HepG2 (cell line): ENCODE measurements at regions not wholly inside any gene's neighbourhood (a gene's known extent, or its start where the extent isn't known, plus 50 kb on each side); places are given as distances from the start of the nearest gene placed in this dataset.

Source experiments
- ATAC-seq: fragments of 200-7000 bp; cut with Tn5 transposase; 3 replicates; pipeline ENCODE4 v1.9.1; 2020; ENCODE audit warnings: mild to moderate bottlenecking, moderate library complexity
- BruUV-seq: library from RNA; stranded (reverse); fragments of 400-500 nt; replicated peaks from 2 replicates; lab custom pipeline; 2021; lab: Mats Ljungman, UMichigan
- CTCF ChIA-PET: fragments of 300-600 bp; formaldehyde crosslinking; extraction: SDS; loops from one replicate; lab custom pipeline; 2021; ENCODE audit warnings: low total read pairs, inconsistent platforms, low intra/inter-chr PET ratio; lab: Yijun Ruan, JAX
- POLR2A ChIA-PET: fragments of 350-600 bp; sonication (Branson Sonifier 250); formaldehyde crosslinking; loops from one replicate; lab custom pipeline; 2020; ENCODE audit warnings: antibody characterized with exemption, inconsistent platforms; lab: Yijun Ruan, JAX
- DNase-seq: peaks from one replicate; pipeline ENCODE4 v3.0.0-alpha.2; 2015; ENCODE audit warnings: low spot score
- FAIRE-seq: peaks from 3 replicates; lab custom pipeline; 2011; peaks lifted over from hg19 to GRCh38; lab: Jason Lieb, UNC
- H2AFZ ChIP-seq: one replicate; pipeline ENCODE4 v1.6.1; 2011; ENCODE audit warnings: low read length, inconsistent platforms
- H3K27ac ChIP-seq: fragments of 300-600 bp; 3 replicates; pipeline ENCODE4 v1.8.0; 2011; ENCODE audit warnings: mixed run types, mild to moderate bottlenecking, mixed read lengths, low read length, inconsistent platforms; ENCODE audit not compliant: insufficient read depth; ENCODE audit errors: extremely low read length
- H3K27me3 ChIP-seq, 2 experiments: fragments of 200-600 bp in 1 of 2; 2 replicates in 1 of 2; 3 replicates in 1 of 2; pipeline versions ENCODE4 v1.6.0 to v1.8.0; 2011; ENCODE audit warnings: low read length in 2 of 2, mild to moderate bottlenecking in 2 of 2, moderate library complexity in 2 of 2, inconsistent platforms in 1 of 2; ENCODE audit not compliant: insufficient read depth in 2 of 2, control insufficient read depth in 1 of 2
- H3K36me3 ChIP-seq, 2 experiments: fragments of 200-600 bp in 1 of 2; replicated peaks in 1 of 2; 2 replicates in 1 of 2; 3 replicates in 1 of 2; pipeline versions ENCODE4 v1.5.1 to v1.8.0; 2011; ENCODE audit warnings: low read length in 2 of 2, inconsistent platforms in 1 of 2; ENCODE audit not compliant: insufficient read depth in 2 of 2, control insufficient read depth in 1 of 2
- H3K4me1 ChIP-seq: 2 replicates; pipeline ENCODE4 v1.5.1; 2012; ENCODE audit warnings: low read length, inconsistent platforms; ENCODE audit not compliant: insufficient read depth
- H3K4me2 ChIP-seq: 2 replicates; pipeline ENCODE4 v1.6.0; 2011; ENCODE audit warnings: low read depth, low read length, inconsistent platforms
- H3K4me3 ChIP-seq, 3 experiments: fragments of 200-600 bp in 1 of 3; sonication (generic), shearing (Covaris generic) in 1 of 3; replicated peaks in 1 of 3; 2 replicates each; pipeline ENCODE4 v1.5.1; 2011 to 2016; ENCODE audit warnings: low read length in 3 of 3, inconsistent platforms in 2 of 3, low read depth in 2 of 3, mild to moderate bottlenecking in 2 of 3, control low read depth in 1 of 3, mixed read lengths in 1 of 3; ENCODE audit not compliant: insufficient read depth in 1 of 3
- H3K79me2 ChIP-seq: one replicate; pipeline ENCODE4 v1.6.1; 2011; ENCODE audit warnings: low read length, inconsistent platforms; ENCODE audit not compliant: insufficient read depth
- H3K9ac ChIP-seq: 2 replicates; pipeline ENCODE4 v1.6.0; 2011; ENCODE audit warnings: mild to moderate bottlenecking, low read depth, low read length, inconsistent platforms; ENCODE audit not compliant: insufficient read depth
- H3K9me3 ChIP-seq: 2 replicates; pipeline ENCODE4 v1.5.1; 2012; ENCODE audit warnings: mild to moderate bottlenecking, low read length
- H4K20me1 ChIP-seq: 2 replicates; pipeline ENCODE4 v1.6.0; 2011; ENCODE audit warnings: inconsistent platforms, mild to moderate bottlenecking, low read length, moderate library complexity; ENCODE audit not compliant: insufficient read depth
- CC2D1A ChIP-seq: sonication (generic); formaldehyde crosslinking; IDR thresholded peaks from 2 replicates; pipeline ENCODE4 v1.8.1; 2023; ENCODE audit warnings: mild to moderate bottlenecking, missing genetic modification reagents
- E2F1 ChIP-seq: sonication (generic); formaldehyde crosslinking; IDR thresholded peaks from 2 replicates; pipeline ENCODE4 v1.5.0; 2020; ENCODE audit warnings: missing genetic modification reagents
- KMT2A ChIP-seq: sonication (generic); formaldehyde crosslinking; IDR thresholded peaks from 2 replicates; pipeline ENCODE4 v1.4.0; 2020; ENCODE audit warnings: missing genetic modification reagents
- STAG1 ChIP-seq: sonication (generic); formaldehyde crosslinking; IDR thresholded peaks from 2 replicates; pipeline ENCODE4 v1.4.0; 2020; ENCODE audit warnings: missing genetic modification reagents
- XRCC5 ChIP-seq: fragments of 200-400 bp; formaldehyde crosslinking; optimal IDR thresholded peaks from 2 replicates; pipeline ENCODE3; 2017; ENCODE audit warnings: mild to moderate bottlenecking, low read length
- ZFP91 ChIP-seq: sonication (generic); formaldehyde crosslinking; IDR thresholded peaks from 2 replicates; pipeline ENCODE4 v1.9.0; 2022; ENCODE audit warnings: missing genetic modification reagents, mild to moderate bottlenecking, borderline replicate concordance
- WGBS: methylation state at CpG from one replicate; pipeline ENCODE4 v1.1.6; 2017; ENCODE audit warnings: low lambda C conversion rate; 5-methylcytosine and 5-hydroxymethylcytosine counted together
- in situ Hi-C: cut with HindIII; loops from 2 replicates; pipeline ENCODE4 v1.10.0; 2017; ENCODE audit warnings: low pct_unique_long_range_greater_than_20kb; ENCODE audit not compliant: extremely low pct_ligation_motif_present
- intact Hi-C: fragments of 100-400 bp; cut with micrococcal nuclease; formaldehyde crosslinking; loops from one replicate; pipeline ENCODE4 v1.10.0; 2022; ENCODE audit not compliant: unreplicated experiment

DNA sequence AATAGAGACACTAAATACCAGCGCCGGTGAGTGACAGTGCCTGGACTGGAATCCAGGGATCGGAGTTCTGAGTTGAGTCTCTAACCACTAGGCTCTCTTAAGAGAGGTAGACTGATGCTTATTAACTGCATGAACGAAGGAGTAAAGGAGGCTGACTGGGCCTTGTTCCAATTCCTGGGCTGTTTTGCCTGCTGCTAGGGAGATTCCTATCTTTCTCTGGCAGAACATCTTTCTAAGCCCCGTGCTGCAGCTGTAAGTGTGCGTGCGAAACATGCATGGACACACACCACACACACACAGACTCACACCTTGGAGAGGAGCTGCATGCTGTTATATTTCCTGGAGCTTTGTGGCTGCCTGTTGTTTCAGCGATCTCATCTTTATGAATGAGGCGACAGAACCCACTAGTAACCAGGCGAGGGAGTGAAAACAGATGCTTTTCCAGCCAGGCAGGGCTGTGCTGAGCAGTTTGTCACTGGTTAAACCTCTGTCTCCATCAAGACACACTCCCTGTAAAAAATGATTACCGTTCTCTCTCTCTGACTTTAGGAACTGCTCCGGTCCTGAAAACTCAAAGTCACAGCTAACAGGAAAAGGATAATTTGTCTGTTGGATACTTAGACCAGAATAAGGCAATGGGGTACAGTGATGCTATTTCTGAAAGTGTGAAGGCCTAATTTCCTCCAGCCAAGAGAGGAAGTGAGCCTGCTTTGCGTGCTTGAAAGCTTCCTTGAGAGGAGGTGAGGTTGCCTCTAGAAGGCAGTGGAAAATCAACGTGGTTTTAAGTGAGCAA is 157.4 kb upstream of the ZNF217 start (continued):
- no peak for TF ChIP-seq ZFP91 (CRISPR knock-in tag)
- 0 out of 2 replicates have a peak, but pooled peaks have one; percentile 62 for TF ChIP-seq CC2D1A (CRISPR knock-in tag)
- TF ChIP-seq XRCC5 = peak; percentile 45

- ChIA-PET POLR2A (interaction anchor here (0.6 to 2.2 kb wide), 4 partner anchors 8 to 51 kb away, joined by 3 to 6 read pairs (median 4); no protein-coding TSS in a partner anchor), CTCF (interaction anchor here (1.2 kb wide), 1 partner anchor 120 kb away, joined by 3 read pairs; no protein-coding TSS in a partner anchor)
- WGBS = 7% methylated on average over 1 of the region's 1 CpG
- Histone ChIP-seq H3K27me3 (no peaks in the 10 kb centered on the region), H3K9ac (no peak overlapping the region), H3K4me1 (peaks cover 53% of the 10 kb centered on the region), H3K79me2 (no peaks in the 10 kb centered on the region), H3K4me3 (no peak overlapping the region), H4K20me1 (no peaks in the 10 kb centered on the region), H3K36me3 (no peaks in the 10 kb centered on the region), H2AFZ (no peak overlapping the region), H3K27ac (no peak overlapping the region), H3K9me3 (no peaks in the 10 kb centered on the region), H3K4me2 (no peak overlapping the region)
- FAIRE-seq = no peak
- intact Hi-C loops = no loop called here
- no peak for TF ChIP-seq KMT2A (CRISPR knock-in tag)
- 0 out of 2 replicates have a peak, but pooled peaks have one; percentile 5 for TF ChIP-seq STAG1 (CRISPR knock-in tag)
- no peak for TF ChIP-seq E2F1 (CRISPR knock-in tag)
- DNase-seq = no peak
- ATAC-seq = no peak
- in situ Hi-C loops = no loop called here
- no TSS peak for BruUV-seq
Observed at GRCh38 chr20:53749499-53749898, 155.9 kb upstream of the ZNF217 start.
